ENCODE measurements at regions not wholly inside any gene's neighbourhood (a gene's known extent, or its start where the extent isn't known, plus 50 kb on each side); places are given as distances from the start of the nearest gene placed in this dataset.

DNA sequence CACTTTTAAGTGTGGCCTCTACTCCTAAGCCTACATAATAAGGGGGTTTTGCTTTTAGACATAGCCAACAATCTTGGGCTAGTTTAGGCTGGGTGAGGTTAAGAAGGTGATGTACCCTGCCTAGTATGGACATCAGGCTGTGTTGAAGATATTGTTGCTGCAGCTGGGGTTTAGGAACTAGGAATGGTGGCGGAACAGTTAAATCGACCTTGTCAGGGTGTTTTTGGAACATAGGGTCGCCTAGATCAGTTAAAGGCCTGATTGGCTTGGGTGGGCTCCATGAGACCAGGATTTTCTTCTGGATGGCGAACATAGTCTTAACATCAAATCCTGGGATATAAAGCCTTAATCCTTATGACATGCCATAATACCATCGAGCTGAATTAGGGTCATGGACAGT is 156.1 kb downstream of the TRIM27 start:
- TF ChIP-seq, protein P1, sequence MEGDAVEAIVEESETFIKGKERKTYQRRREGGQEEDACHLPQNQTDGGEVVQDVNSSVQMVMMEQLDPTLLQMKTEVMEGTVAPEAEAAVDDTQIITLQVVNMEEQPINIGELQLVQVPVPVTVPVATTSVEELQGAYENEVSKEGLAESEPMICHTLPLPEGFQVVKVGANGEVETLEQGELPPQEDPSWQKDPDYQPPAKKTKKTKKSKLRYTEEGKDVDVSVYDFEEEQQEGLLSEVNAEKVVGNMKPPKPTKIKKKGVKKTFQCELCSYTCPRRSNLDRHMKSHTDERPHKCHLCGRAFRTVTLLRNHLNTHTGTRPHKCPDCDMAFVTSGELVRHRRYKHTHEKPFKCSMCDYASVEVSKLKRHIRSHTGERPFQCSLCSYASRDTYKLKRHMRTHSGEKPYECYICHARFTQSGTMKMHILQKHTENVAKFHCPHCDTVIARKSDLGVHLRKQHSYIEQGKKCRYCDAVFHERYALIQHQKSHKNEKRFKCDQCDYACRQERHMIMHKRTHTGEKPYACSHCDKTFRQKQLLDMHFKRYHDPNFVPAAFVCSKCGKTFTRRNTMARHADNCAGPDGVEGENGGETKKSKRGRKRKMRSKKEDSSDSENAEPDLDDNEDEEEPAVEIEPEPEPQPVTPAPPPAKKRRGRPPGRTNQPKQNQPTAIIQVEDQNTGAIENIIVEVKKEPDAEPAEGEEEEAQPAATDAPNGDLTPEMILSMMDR (IDR thresholded peaks at IDR 0.05), result no peak
- TF ChIP-seq POLR2AphosphoS5 (IDR thresholded peaks at IDR 0.05; ENCODE audit: insufficient read depth in 1 of 2, low read depth in 1 of 2) (no peak), POLR2A (IDR thresholded peaks at IDR 0.05) (no peak)
